Endothelial cell of umbilical vein (primary cell): ENCODE measurements at regions not wholly inside any gene's neighbourhood (a gene's known extent, or its start where the extent isn't known, plus 50 kb on each side); places are given as distances from the start of the nearest gene placed in this dataset.

ENCODE experiments used
- BruUV-seq: library from RNA; stranded (reverse); fragments of 400-500 nt; replicated peaks from 2 replicates; lab custom pipeline; 2021; lab: Mats Ljungman, UMichigan
- CTCF ChIA-PET: fragments of 300-600, 350-600 bp; sonication (Branson Sonifier 250); formaldehyde crosslinking; loops from one replicate; lab custom pipeline; 2021; ENCODE audit warnings: antibody characterized with exemption, inconsistent platforms; lab: Charles Lee
- POLR2A ChIA-PET: fragments of 300-600, 350-600 bp; sonication (Branson Sonifier 250); formaldehyde crosslinking; loops from one replicate; lab custom pipeline; 2021; ENCODE audit warnings: antibody characterized with exemption, inconsistent platforms; lab: Charles Lee
- DNase-seq: peaks from one replicate; pipeline ENCODE4 v3.0.0-alpha.2; 2011; ENCODE audit warnings: low read depth, low spot score
- FAIRE-seq: peaks from 2 replicates; lab custom pipeline; 2011; peaks lifted over from hg19 to GRCh38; lab: Jason Lieb, UNC
- H2AFZ ChIP-seq: 2 replicates; pipeline ENCODE4 v1.6.0; 2012; ENCODE audit warnings: low read depth, low read length, control low read depth, inconsistent platforms
- H3K27ac ChIP-seq: 2 replicates; pipeline ENCODE4 v1.5.1; 2011; ENCODE audit warnings: low read depth, mild to moderate bottlenecking, control low read depth, low read length, moderate library complexity; ENCODE audit not compliant: insufficient read depth
- H3K27me3 ChIP-seq, 2 experiments: 2 replicates each; pipeline versions ENCODE4 v1.6.0 to v1.6.1; 2011; ENCODE audit warnings: low read length in 2 of 2, mixed read lengths in 1 of 2; ENCODE audit not compliant: control insufficient read depth in 2 of 2, insufficient read depth in 2 of 2
- H3K36me3 ChIP-seq, 2 experiments: 2 replicates in 1 of 2; 3 replicates in 1 of 2; pipeline ENCODE4 v1.5.1; 2011; ENCODE audit warnings: low read length in 2 of 2, mild to moderate bottlenecking in 1 of 2, moderate library complexity in 1 of 2; ENCODE audit not compliant: control insufficient read depth in 2 of 2, insufficient read depth in 2 of 2; ENCODE audit errors: extremely low read depth in 1 of 2
- H3K4me1 ChIP-seq: 3 replicates; pipeline ENCODE4 v1.5.1; 2011; ENCODE audit warnings: mild to moderate bottlenecking, low read length; ENCODE audit not compliant: control insufficient read depth, insufficient read depth; ENCODE audit errors: extremely low read depth
- H3K4me2 ChIP-seq: 2 replicates; pipeline ENCODE4 v1.6.1; 2011; ENCODE audit warnings: low read length, control low read depth, mixed read lengths; ENCODE audit not compliant: insufficient read depth
- H3K4me3 ChIP-seq, 3 experiments: fragments of 200-600 bp in 1 of 3; sonication (generic), shearing (Covaris generic) in 1 of 3; replicated peaks in 1 of 3; 2 replicates each; pipeline ENCODE4 v1.5.1; 2011 to 2016; ENCODE audit warnings: control low read depth in 3 of 3, low read length in 3 of 3, mild to moderate bottlenecking in 2 of 3, inconsistent platforms in 1 of 3, low read depth in 1 of 3, moderate library complexity in 1 of 3; ENCODE audit not compliant: insufficient read depth in 1 of 3
- H3K79me2 ChIP-seq: 2 replicates; pipeline ENCODE4 v1.6.0; 2012; ENCODE audit warnings: low read length, inconsistent platforms; ENCODE audit not compliant: control insufficient read depth, insufficient read depth
- H3K9ac ChIP-seq: replicated peaks from 2 replicates; pipeline ENCODE3; 2011; ENCODE audit warnings: low read length, control low read depth; ENCODE audit not compliant: insufficient read depth; ENCODE audit errors: extremely low read depth
- H3K9me1 ChIP-seq: replicated peaks from 3 replicates; pipeline ENCODE4 v1.6.0; 2011; ENCODE audit warnings: mild to moderate bottlenecking, low read length; ENCODE audit not compliant: control insufficient read depth, insufficient read depth; ENCODE audit errors: extremely low read depth
- H3K9me3 ChIP-seq: replicated peaks from 2 replicates; pipeline ENCODE4 v1.5.1; 2012; ENCODE audit warnings: low read length, inconsistent platforms; ENCODE audit not compliant: control insufficient read depth, insufficient read depth
- H4K20me1 ChIP-seq: replicated peaks from 2 replicates; pipeline ENCODE3; 2011; ENCODE audit warnings: mild to moderate bottlenecking, low read length; ENCODE audit not compliant: control insufficient read depth, insufficient read depth; ENCODE audit errors: extremely low read depth
- CTCF ChIP-seq, 2 donors: IDR thresholded peaks; 1 replicate in 1 of 2; 2 replicates in 1 of 2; pipeline ENCODE4 v1.5.1; 2011; ENCODE audit warnings: low read length in 2 of 2, mild to moderate bottlenecking in 2 of 2, moderate library complexity in 2 of 2, control low read depth in 1 of 2, inconsistent platforms in 1 of 2, low read depth in 1 of 2; ENCODE audit not compliant: insufficient read depth in 1 of 2; ENCODE audit errors: extremely low read depth in 1 of 2
- EZH2 ChIP-seq: IDR thresholded peaks from 2 replicates; pipeline ENCODE4 v1.6.1; 2012; ENCODE audit warnings: borderline replicate concordance, low read depth, mild to moderate bottlenecking, moderate library complexity, low read length, inconsistent platforms; ENCODE audit not compliant: severe bottlenecking
- FOS ChIP-seq: IDR thresholded peaks from 2 replicates; pipeline ENCODE4 v1.6.1; 2011; ENCODE audit warnings: mild to moderate bottlenecking, low read length, moderate library complexity, borderline replicate concordance; ENCODE audit not compliant: insufficient read depth
- GATA2 ChIP-seq: IDR thresholded peaks from 2 replicates; pipeline ENCODE4 v1.7.0; 2011; ENCODE audit warnings: low read depth, mild to moderate bottlenecking, moderate library complexity, mixed read lengths, low read length; ENCODE audit not compliant: insufficient read length, insufficient read depth
- JUN ChIP-seq: IDR thresholded peaks from 2 replicates; pipeline ENCODE4 v1.6.1; 2011; ENCODE audit warnings: borderline replicate concordance, low read depth; ENCODE audit not compliant: insufficient read length, insufficient read depth
- MAX ChIP-seq: IDR thresholded peaks from 2 replicates; pipeline ENCODE4 v1.6.1; 2011; ENCODE audit not compliant: insufficient read depth, insufficient read length
- MYC ChIP-seq: IDR thresholded peaks from one replicate; pipeline ENCODE4 v1.6.1; 2011; ENCODE audit warnings: mild to moderate bottlenecking, low read depth, low read length
- POLR2AphosphoS5 ChIP-seq: IDR thresholded peaks from 2 replicates; pipeline ENCODE4 v1.6.1; 2012; ENCODE audit warnings: low read depth, mild to moderate bottlenecking, control low read depth, low read length, moderate library complexity; ENCODE audit not compliant: insufficient read depth
- dilution Hi-C: fragments of 300-500 bp; cut with MboI; formaldehyde crosslinking; loops from one replicate; pipeline ENCODE4 v1.15.0; 2019; ENCODE audit warnings: low sequenced_read_pairs; ENCODE audit not compliant: extremely low pct_ligation_motif_present
- intact Hi-C: fragments of 100-400 bp; cut with micrococcal nuclease; formaldehyde crosslinking; loops from one replicate; pipeline ENCODE4 v1.10.0; 2022

DNA sequence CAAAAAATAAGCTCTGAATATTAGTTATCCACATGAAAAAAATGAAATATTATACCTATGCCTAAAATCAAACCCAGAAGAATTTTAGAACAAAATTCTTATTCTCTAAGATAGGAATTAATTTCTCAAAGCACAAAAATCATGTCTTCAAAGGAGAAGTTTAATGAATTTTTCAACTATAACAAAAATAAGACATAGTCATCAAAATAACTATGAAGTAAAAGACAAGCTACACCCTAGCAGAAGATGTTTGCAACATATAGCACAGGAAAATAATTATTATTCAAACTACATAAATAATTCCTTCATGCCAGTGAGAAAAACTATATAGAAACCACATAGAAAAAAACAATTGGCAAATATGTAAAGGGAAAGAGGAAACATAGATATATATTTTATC is 1203.6 kb upstream of the GJE1 start:
- intact Hi-C loops (no loop called here), dilution Hi-C loops (no loop called here)
- Histone ChIP-seq H3K4me1 (no peaks in the 10 kb centered on the region), H3K27ac (no peak overlapping the region), H3K4me3 (no peak overlapping the region), H2AFZ (no peak overlapping the region), H3K27me3 (no peaks in the 10 kb centered on the region), H3K79me2 (no peaks in the 10 kb centered on the region), H3K9me3 (no peaks in the 10 kb centered on the region), H3K9ac (no peak overlapping the region), H4K20me1 (no peaks in the 10 kb centered on the region), H3K36me3 (no peaks in the 10 kb centered on the region), H3K4me2 (no peak overlapping the region), H3K9me1 (no peaks in the 10 kb centered on the region)
- no peak for DNase-seq
- no TSS peak for BruUV-seq
- CTCF ChIA-PET = interaction anchor here (0.6 to 1.3 kb wide), 2 partner anchors 9 to 1662 kb away, joined by 3 to 6 read pairs; no protein-coding TSS in a partner anchor
- no peak for FAIRE-seq
- POLR2A ChIA-PET = no interaction called here
- TF ChIP-seq EZH2 (no peak), MAX (no peak)

GRCh38 chr6:140923048-140923447 is 1209.7 kb upstream of the GJE1 start:
- no peak overlapping the region for H3K4me3 ChIP-seq
- no peak overlapping the region for H3K9ac ChIP-seq
- no peak for TF ChIP-seq POLR2AphosphoS5
- no peak for TF ChIP-seq MYC
- no peak for TF ChIP-seq CTCF (IDR thresholded peaks at IDR 0.05; ENCODE audit: extremely low read depth in 1 of 2, insufficient read depth in 1 of 2, low read depth in 1 of 2, low read length in 2 of 2)
- no peak for TF ChIP-seq FOS
- no peak for TF ChIP-seq MAX
- no peak for TF ChIP-seq JUN
- no peak for TF ChIP-seq GATA2
- no peak for TF ChIP-seq EZH2
- no peaks in the 10 kb centered on the region for H3K36me3 ChIP-seq
- no peaks in the 10 kb centered on the region for H3K9me3 ChIP-seq
- DNase-seq (no peak), FAIRE-seq (no peak)
- no peaks in the 10 kb centered on the region for H3K27me3 ChIP-seq
- H3K4me2 ChIP-seq = no peak overlapping the region
- CTCF ChIA-PET = no interaction called here
- POLR2A ChIA-PET = no interaction called here
- H3K27ac ChIP-seq = no peak overlapping the region
- H3K79me2 ChIP-seq = no peaks in the 10 kb centered on the region
- no peaks in the 10 kb centered on the region for H4K20me1 ChIP-seq
- peaks cover 3% of the 10 kb centered on the region for H3K4me1 ChIP-seq
- intact Hi-C loops = loop anchor here (5.0 kb wide), 4 partner anchors 476 to 871 kb away; no protein-coding TSS in a partner anchor
- dilution Hi-C loops = no loop called here
- no TSS peak for BruUV-seq
- no peaks in the 10 kb centered on the region for H3K9me1 ChIP-seq
- H2AFZ ChIP-seq = no peak overlapping the region
